ENCODE measurements at regions not wholly inside any gene's neighbourhood (a gene's known extent, or its start where the extent isn't known, plus 50 kb on each side); places are given as distances from the start of the nearest gene placed in this dataset.

DNA sequence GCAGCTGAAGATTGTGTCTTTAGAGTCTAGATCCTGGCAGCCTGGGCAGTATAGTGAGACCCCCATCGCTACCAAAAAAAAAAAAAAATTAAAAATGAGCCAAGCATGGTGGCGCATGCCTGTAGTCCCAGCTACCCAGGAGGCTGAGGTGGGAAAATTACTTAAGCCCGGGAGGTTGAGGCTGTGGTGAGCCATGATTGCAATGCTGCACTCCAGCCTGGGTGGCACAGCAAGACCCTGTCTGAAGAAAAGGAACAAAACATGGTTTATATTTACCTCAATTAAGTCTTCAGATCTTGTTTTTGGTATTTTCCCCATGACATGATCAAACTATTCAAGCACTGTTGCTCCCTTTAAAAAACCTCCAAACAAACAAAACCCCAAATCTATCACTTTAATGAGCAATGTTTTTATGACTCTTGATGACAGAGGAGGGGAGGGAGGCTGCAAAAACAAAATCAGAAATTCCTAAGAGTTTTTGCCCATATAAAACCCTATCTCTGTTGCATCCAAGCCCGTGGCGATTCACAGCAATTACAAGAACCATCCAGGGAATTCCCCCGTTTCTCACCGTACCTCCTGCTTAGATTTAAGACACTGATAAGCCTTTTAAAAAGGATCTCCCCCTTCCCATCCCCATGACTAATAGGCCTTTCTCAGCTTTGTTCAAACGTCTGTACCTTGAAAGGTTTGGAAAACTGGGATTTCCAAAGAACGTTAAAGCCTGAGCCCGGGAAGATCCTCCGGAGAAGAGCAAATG is 259.9 kb downstream of the BMP7 start:
- no peak overlapping the region for H3K4me3 ChIP-seq (ENCODE audit: low read length)
- intact Hi-C loops (cut with DNase I, micrococcal nuclease): no loop called here
- TF ChIP-seq, protein P1, sequence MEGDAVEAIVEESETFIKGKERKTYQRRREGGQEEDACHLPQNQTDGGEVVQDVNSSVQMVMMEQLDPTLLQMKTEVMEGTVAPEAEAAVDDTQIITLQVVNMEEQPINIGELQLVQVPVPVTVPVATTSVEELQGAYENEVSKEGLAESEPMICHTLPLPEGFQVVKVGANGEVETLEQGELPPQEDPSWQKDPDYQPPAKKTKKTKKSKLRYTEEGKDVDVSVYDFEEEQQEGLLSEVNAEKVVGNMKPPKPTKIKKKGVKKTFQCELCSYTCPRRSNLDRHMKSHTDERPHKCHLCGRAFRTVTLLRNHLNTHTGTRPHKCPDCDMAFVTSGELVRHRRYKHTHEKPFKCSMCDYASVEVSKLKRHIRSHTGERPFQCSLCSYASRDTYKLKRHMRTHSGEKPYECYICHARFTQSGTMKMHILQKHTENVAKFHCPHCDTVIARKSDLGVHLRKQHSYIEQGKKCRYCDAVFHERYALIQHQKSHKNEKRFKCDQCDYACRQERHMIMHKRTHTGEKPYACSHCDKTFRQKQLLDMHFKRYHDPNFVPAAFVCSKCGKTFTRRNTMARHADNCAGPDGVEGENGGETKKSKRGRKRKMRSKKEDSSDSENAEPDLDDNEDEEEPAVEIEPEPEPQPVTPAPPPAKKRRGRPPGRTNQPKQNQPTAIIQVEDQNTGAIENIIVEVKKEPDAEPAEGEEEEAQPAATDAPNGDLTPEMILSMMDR (IDR thresholded peaks at IDR 0.05): no peak
- no peak overlapping the region for H3K27ac ChIP-seq (ENCODE audit: low read depth in 1 of 2, low read length in 2 of 2)
- POLR2A ChIA-PET: no interaction called here
- Mint-ChIP-seq H3K27me3 (peaks cover 34% of the 10 kb centered on the region), H3K36me3 (ENCODE audit: low read depth) (no peaks in the 10 kb centered on the region), H3K9me3 (no peaks in the 10 kb centered on the region), H3K4me1 (ENCODE audit: low read depth) (no peaks in the 10 kb centered on the region), H3K27ac (no peak overlapping the region), H3K4me3 (no peak overlapping the region)
- ATAC-seq (ENCODE audit: poor library complexity): no peak
- CTCF ChIA-PET: no interaction called here
- H3K27me3 ChIP-seq (ENCODE audit: control insufficient read depth in 1 of 2, insufficient read depth in 2 of 2, low read length in 2 of 2): peaks cover 7 to 10% of the 10 kb centered on the region in 2 experiments
- peaks cover 0 to 14% of the 10 kb centered on the region in 2 experiments for H3K9me3 ChIP-seq (ENCODE audit: control insufficient read depth in 1 of 2, insufficient read depth in 1 of 2, low read length in 2 of 2)
- no peak for DNase-seq
- H3K4me1 ChIP-seq (ENCODE audit: insufficient read depth, low read length): no peaks in the 10 kb centered on the region
- no peaks in the 10 kb centered on the region for H3K36me3 ChIP-seq (ENCODE audit: insufficient read depth, low read length)

DNA sequence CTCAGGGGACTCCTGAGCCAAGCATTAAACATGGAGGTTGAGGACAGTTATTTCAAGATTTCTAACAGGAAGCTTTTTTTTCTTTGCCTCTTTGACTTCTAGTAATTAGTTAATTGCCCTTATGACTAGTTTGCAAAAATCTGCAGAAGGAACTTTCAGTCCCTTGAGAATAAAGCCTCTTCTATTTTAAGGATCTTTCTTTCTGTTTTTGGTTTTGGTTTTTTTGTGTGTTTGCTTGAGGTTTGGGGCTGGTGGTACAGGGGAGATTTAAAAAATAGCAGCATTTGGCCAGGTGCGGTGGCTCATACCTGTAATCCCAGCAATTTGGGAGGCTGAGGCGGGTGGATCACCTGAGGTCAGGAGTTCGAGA is 259.3 kb downstream of the BMP7 start:
- POLR2A ChIA-PET: no interaction called here
- no peak overlapping the region for H3K27ac ChIP-seq (ENCODE audit: low read depth in 1 of 2, low read length in 2 of 2)
- intact Hi-C loops (cut with DNase I, micrococcal nuclease): no loop called here
- Mint-ChIP-seq H3K27ac (no peak overlapping the region), H3K36me3 (ENCODE audit: low read depth) (no peaks in the 10 kb centered on the region), H3K4me1 (ENCODE audit: low read depth) (no peaks in the 10 kb centered on the region), H3K27me3 (peaks cover 34% of the 10 kb centered on the region), H3K9me3 (no peaks in the 10 kb centered on the region), H3K4me3 (no peak overlapping the region)
- H3K4me1 ChIP-seq (ENCODE audit: insufficient read depth, low read length): no peaks in the 10 kb centered on the region
- CTCF ChIA-PET: no interaction called here
- no peak for DNase-seq
- H3K27me3 ChIP-seq (ENCODE audit: control insufficient read depth in 1 of 2, insufficient read depth in 2 of 2, low read length in 2 of 2): peaks cover 7 to 10% of the 10 kb centered on the region in 2 experiments
- peaks cover 0 to 16% of the 10 kb centered on the region in 2 experiments for H3K9me3 ChIP-seq (ENCODE audit: control insufficient read depth in 1 of 2, insufficient read depth in 1 of 2, low read length in 2 of 2)
- ATAC-seq (ENCODE audit: poor library complexity): no peak
- H3K4me3 ChIP-seq (ENCODE audit: low read length): no peak overlapping the region
- no peaks in the 10 kb centered on the region for H3K36me3 ChIP-seq (ENCODE audit: insufficient read depth, low read length)
- TF ChIP-seq, protein P1 (IDR thresholded peaks at IDR 0.05): no peak

DNA sequence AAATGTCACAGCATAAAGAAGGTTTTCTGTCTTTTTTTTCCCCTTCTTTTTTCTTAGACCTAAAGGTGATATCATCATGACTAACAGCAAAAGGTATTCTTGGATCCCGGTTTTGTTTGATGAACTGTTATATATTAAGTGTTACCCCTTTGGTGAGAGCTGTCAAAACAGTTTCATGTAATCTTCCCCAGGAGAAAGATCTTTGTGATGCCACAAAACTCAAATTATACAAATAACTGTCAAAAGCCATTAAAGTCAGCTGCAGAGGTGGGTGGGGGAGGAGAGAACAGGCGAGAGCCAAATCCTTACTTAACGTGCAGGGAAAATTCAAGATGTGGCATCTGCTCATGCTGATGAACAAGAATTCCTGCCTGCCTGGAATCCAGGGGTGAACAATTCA is 258.2 kb downstream of the BMP7 start:
- no peak overlapping the region for H3K4me3 Mint-ChIP-seq
- no peak for ATAC-seq (ENCODE audit: poor library complexity)

More for the DNA sequence above, 258.2 kb downstream of the BMP7 start:
- Histone ChIP-seq H3K4me1 (ENCODE audit: insufficient read depth, low read length) (no peaks in the 10 kb centered on the region), H3K36me3 (ENCODE audit: insufficient read depth, low read length) (no peaks in the 10 kb centered on the region), H3K27ac (ENCODE audit: low read depth in 1 of 2, low read length in 2 of 2) (no peak overlapping the region), H3K4me3 (ENCODE audit: low read length) (no peak overlapping the region), H3K27me3 (ENCODE audit: control insufficient read depth in 1 of 2, insufficient read depth in 2 of 2, low read length in 2 of 2) (peaks cover 7 to 10% of the 10 kb centered on the region in 2 experiments), H3K9me3 (ENCODE audit: control insufficient read depth in 1 of 2, insufficient read depth in 1 of 2, low read length in 2 of 2) (peaks cover 0 to 16% of the 10 kb centered on the region in 2 experiments)
- CTCF ChIA-PET: no interaction called here
- TF ChIP-seq, protein P1 (IDR thresholded peaks at IDR 0.05): no peak
- POLR2A ChIA-PET: no interaction called here
- no peaks in the 10 kb centered on the region for H3K36me3 Mint-ChIP-seq (ENCODE audit: low read depth)
- H3K27ac Mint-ChIP-seq: no peak overlapping the region
- intact Hi-C loops (cut with DNase I, micrococcal nuclease): no loop called here
- peaks cover 42% of the 10 kb centered on the region for H3K27me3 Mint-ChIP-seq
- DNase-seq: no peak
- H3K4me1 Mint-ChIP-seq (ENCODE audit: low read depth): no peaks in the 10 kb centered on the region
- H3K9me3 Mint-ChIP-seq: no peaks in the 10 kb centered on the region

Data from CD4-positive, alpha-beta T cell (primary cell).